ENCODE measurements at regions not wholly inside any gene's neighbourhood (a gene's known extent, or its start where the extent isn't known, plus 50 kb on each side); places are given as distances from the start of the nearest gene placed in this dataset.

DNA sequence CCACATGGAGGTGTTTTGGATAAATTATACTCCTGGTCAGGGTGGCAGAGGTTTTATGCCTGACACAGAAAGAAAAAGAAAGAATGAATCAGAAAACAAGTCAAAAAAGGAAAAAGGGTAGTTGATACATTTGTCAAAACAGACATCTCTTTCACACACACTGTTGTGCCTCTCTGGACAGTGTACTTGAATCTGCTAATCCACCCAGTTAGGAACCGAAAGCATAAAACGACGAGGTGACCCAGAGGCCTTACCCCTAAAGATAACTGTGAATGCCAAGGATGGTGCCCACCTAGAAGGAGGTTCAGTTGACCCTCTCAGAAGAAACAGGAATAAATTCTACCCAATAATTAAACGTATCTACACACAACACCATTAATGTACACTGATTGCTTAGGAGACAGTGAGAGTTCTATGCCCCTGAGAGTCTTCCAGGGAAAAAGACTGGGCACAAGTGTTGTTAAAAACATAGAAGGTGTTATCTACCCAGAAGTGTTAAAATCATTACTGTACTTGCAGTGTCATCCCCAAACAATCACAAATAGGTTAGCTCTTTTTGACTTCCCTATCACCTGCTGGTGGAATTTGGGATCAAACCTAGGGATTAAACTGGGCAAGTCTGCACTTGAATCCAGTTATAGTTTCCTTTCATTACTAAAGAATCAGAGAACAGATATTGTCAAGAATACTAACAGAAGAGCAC is 123.2 kb upstream of the DNAJC10 start:
- H3K27me3 ChIP-seq = no peaks in the 10 kb centered on the region
- TF ChIP-seq, protein P1, sequence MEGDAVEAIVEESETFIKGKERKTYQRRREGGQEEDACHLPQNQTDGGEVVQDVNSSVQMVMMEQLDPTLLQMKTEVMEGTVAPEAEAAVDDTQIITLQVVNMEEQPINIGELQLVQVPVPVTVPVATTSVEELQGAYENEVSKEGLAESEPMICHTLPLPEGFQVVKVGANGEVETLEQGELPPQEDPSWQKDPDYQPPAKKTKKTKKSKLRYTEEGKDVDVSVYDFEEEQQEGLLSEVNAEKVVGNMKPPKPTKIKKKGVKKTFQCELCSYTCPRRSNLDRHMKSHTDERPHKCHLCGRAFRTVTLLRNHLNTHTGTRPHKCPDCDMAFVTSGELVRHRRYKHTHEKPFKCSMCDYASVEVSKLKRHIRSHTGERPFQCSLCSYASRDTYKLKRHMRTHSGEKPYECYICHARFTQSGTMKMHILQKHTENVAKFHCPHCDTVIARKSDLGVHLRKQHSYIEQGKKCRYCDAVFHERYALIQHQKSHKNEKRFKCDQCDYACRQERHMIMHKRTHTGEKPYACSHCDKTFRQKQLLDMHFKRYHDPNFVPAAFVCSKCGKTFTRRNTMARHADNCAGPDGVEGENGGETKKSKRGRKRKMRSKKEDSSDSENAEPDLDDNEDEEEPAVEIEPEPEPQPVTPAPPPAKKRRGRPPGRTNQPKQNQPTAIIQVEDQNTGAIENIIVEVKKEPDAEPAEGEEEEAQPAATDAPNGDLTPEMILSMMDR (IDR thresholded peaks at IDR 0.05; ENCODE audit: low read depth, low read length) = no peak
- no peak overlapping the region for H3K4me3 ChIP-seq
- DNase-seq (ENCODE audit: low read depth in 1 of 2, low spot score in 1 of 2) = no peak
- no peaks in the 10 kb centered on the region for H3K9me3 ChIP-seq (ENCODE audit: low read depth)
- peaks cover 3% of the 10 kb centered on the region for H3K4me1 ChIP-seq (ENCODE audit: low read depth)
- no peaks in the 10 kb centered on the region for H3K36me3 ChIP-seq
- no peak overlapping the region for H3K27ac ChIP-seq

DNA sequence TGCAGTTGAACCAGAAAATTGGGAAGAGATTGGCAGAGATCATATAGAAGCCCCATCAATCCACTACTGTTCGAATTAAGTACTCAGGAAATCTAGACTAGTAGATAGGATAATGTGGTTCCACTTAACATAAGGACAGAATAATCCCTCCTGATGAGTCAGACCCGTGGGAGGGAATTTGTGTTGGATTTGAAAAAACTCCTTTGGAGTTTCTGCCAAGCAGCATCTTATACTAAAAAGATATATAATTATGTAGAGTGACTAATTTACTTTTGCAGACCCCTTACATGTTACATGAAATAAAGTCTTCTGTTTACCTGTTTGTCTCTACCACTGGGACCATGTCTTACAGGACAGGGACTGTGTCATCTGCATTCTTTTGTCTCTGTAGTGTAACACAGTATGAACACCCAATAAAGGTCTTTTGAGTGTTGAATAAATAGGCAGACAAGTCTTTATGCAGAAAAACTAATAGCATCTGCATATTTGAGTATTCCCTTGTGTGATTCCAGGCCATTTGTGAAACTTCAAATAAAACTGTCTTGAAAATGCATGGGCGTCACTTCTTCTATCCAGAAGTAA is 122.6 kb upstream of the DNAJC10 start:
- peak in 1 of 2 donors; percentile 79 for DNase-seq (ENCODE audit: low read depth in 1 of 2, low spot score in 1 of 2)
- H3K27me3 ChIP-seq = no peaks in the 10 kb centered on the region
- no peaks in the 10 kb centered on the region for H3K9me3 ChIP-seq (ENCODE audit: low read depth)
- H3K4me1 ChIP-seq (ENCODE audit: low read depth) = peaks cover 3% of the 10 kb centered on the region
- TF ChIP-seq, protein P1 (IDR thresholded peaks at IDR 0.05; ENCODE audit: low read depth, low read length) = no peak
- no peak overlapping the region for H3K4me3 ChIP-seq
- no peak overlapping the region for H3K27ac ChIP-seq
- H3K36me3 ChIP-seq = no peaks in the 10 kb centered on the region

DNA sequence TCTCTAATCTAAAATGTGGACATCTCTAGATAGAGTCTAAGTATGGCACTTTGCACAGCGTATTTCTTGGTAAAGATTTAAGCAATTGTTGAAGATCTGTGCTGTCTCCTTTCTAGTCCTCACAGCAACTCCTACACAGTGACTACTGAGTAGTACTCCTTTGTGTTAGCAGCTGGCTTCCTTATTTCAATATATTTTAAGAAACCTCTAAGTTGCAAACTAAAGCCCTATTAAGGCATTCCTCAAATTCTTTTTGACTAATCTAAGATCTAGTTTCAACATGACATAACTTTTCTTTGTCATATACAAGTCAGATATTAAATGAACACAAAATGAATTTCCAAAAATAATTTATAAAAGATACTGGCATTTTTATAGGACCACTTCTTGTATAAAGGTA is 121.8 kb upstream of the DNAJC10 start:
- no peak overlapping the region for H3K4me3 ChIP-seq
- H3K36me3 ChIP-seq = no peaks in the 10 kb centered on the region
- no peaks in the 10 kb centered on the region for H3K27me3 ChIP-seq
- no peak overlapping the region for H3K27ac ChIP-seq
- no peaks in the 10 kb centered on the region for H3K9me3 ChIP-seq (ENCODE audit: low read depth)
- TF ChIP-seq, protein P1 (IDR thresholded peaks at IDR 0.05; ENCODE audit: low read depth, low read length) = no peak
- peaks cover 3% of the 10 kb centered on the region for H3K4me1 ChIP-seq (ENCODE audit: low read depth)
- DNase-seq (ENCODE audit: low read depth in 1 of 2, low spot score in 1 of 2) = peak in 1 of 2 donors; percentile 58

DNA sequence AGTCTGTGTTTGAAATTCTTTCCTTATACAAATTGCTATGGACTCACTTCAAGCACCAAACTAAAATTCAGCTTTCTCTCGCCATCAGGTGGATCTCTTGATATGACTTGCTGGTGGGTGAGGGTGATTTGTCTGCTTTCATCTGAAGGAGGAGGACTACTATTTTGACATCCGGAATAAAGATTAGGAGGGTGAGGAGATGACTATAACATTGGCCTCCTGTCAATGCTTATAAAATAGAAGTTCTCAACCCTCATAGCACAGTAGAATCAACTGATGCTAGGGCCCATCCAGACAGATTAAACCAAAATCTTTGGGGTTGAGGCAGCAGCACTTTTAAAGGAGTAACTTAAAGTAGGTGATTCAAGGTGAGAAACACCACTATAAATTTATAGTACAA is 120.4 kb upstream of the DNAJC10 start:
- Histone ChIP-seq H3K36me3 (no peaks in the 10 kb centered on the region), H3K27me3 (no peaks in the 10 kb centered on the region), H3K27ac (no peak overlapping the region), H3K4me3 (no peak overlapping the region), H3K9me3 (ENCODE audit: low read depth) (no peaks in the 10 kb centered on the region), H3K4me1 (ENCODE audit: low read depth) (peaks cover 3% of the 10 kb centered on the region)
- DNase-seq (ENCODE audit: low read depth in 1 of 2, low spot score in 1 of 2) = no peak
- TF ChIP-seq, protein P1 (IDR thresholded peaks at IDR 0.05; ENCODE audit: low read depth, low read length) = no peak

DNA sequence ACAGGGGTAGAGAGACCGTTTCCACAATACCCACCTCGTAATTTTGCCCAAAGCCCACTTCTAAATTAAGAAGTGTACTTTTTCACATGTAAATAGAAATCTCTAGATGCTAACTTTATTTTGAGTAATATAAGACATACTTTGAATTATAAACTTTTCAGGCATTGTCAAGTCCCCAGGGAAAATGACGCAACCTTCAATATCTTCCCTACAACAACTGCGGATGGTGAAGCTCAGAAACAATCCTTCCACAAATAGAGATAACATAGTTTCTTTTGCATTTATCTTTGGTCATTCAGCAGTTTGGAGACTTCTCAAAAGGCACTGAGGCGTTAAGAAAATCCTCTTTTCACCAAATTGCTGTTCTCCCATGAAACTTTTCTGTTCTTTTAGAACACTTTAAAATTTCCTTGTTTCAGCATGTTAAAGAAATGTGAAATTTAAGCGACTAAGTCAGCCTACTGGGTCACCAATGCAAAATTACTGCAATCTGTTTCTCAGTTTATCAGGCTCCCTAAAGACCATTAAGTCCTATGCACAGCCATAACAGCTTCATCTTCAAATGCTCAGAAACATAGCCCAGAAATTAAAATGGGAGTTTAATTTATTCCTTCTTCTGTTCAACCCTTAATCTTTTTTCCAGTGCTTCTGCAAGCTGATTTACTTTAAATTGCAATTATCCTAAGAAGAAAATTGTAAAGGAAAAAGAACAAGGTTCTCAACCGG is 118.3 kb upstream of the DNAJC10 start:
- no peak overlapping the region for H3K4me3 ChIP-seq
- no peaks in the 10 kb centered on the region for H3K9me3 ChIP-seq (ENCODE audit: low read depth)
- no peak overlapping the region for H3K27ac ChIP-seq
- H3K27me3 ChIP-seq = no peaks in the 10 kb centered on the region
- TF ChIP-seq, protein P1 (IDR thresholded peaks at IDR 0.05; ENCODE audit: low read depth, low read length) = no peak
- peak in 1 of 2 donors; percentile 82 for DNase-seq (ENCODE audit: low read depth in 1 of 2, low spot score in 1 of 2)
- H3K4me1 ChIP-seq (ENCODE audit: low read depth) = peaks cover 3% of the 10 kb centered on the region
- no peaks in the 10 kb centered on the region for H3K36me3 ChIP-seq

All from cardiac muscle cell (in vitro differentiated cells and primary cell).